ENCODE measurements at regions not wholly inside any gene's neighbourhood (a gene's known extent, or its start where the extent isn't known, plus 50 kb on each side); places are given as distances from the start of the nearest gene placed in this dataset.

GRCh38 chrX:13397878-13398818, 78.3 kb upstream of the ATXN3L start:
- H3K9me2 ChIP-seq (ENCODE audit: insufficient read depth) = no peaks in the 10 kb centered on the region
- ATAC-seq (peak; percentile 96), DNase-seq (ENCODE audit: low read depth, low spot score) (peak; percentile 89)
- ChIA-PET POLR2A (no interaction called here), CTCF (no interaction called here), RAD21 (ENCODE audit: low non-redundant PET in 1 of 2, low total read pairs in 2 of 2, uncharacterized antibody in 2 of 2, unreplicated experiment in 2 of 2) (no interaction called here)
- H3K9ac ChIP-seq (ENCODE audit: low read length) = peak overlapping the region; percentile 30; the same call in 1 of the 2 replicates
- BruUV-seq (replicated peaks) = no TSS peak
- peak overlapping the region; percentile 63 for H3K4me2 ChIP-seq (ENCODE audit: low read length)
- H3K27me3 ChIP-seq (ENCODE audit: insufficient read depth, low read length) = no peaks in the 10 kb centered on the region
- H3K36me3 ChIP-seq (ENCODE audit: control insufficient read depth in 1 of 2, insufficient read depth in 2 of 2, low read length in 2 of 2) = no peaks in the 10 kb centered on the region
- H3K27ac ChIP-seq (ENCODE audit: low read depth, low read length) = peak overlapping the region; percentile 68; the same call in 1 of the 2 replicates
- peak overlapping the region in 1 of 2 experiments; percentile 28; a peak in 2 of 4 replicates for H3K4me3 ChIP-seq (replicated peaks in 1 of 2; ENCODE audit: low read depth in 1 of 2, low read length in 2 of 2)
- intact Hi-C loops (cut with micrococcal nuclease) = loop anchor here (2.0 kb wide), 1 partner anchor 423 kb away; the partner anchor contains the start of gene TMSB4X
- H3K9me3 ChIP-seq (ENCODE audit: control insufficient read depth in 1 of 2, insufficient read depth in 1 of 2, low read depth in 1 of 2, low read length in 2 of 2) = no peaks in the 10 kb centered on the region
- peak overlapping the region; percentile 88 for H2AFZ ChIP-seq (ENCODE audit: low read depth, low read length, poor library complexity, severe bottlenecking)
- H3K79me2 ChIP-seq (ENCODE audit: insufficient read depth, low read length) = no peaks in the 10 kb centered on the region
- H3K4me1 ChIP-seq (ENCODE audit: control insufficient read depth in 1 of 2, insufficient read depth in 2 of 2, low read length in 2 of 2) = peaks cover 13 to 28% of the 10 kb centered on the region in 2 experiments
- H4K20me1 ChIP-seq (ENCODE audit: insufficient read depth) = no peaks in the 10 kb centered on the region
- TF ChIP-seq REST (IDR thresholded peaks at IDR 0.05; ENCODE audit: low read depth) (no peak), SIN3A (IDR thresholded peaks at IDR 0.05; ENCODE audit: low read depth) (peak; percentile 71), POLR2A (IDR thresholded peaks at IDR 0.05; ENCODE audit: borderline replicate concordance, extremely low read depth, insufficient read depth, insufficient read length) (no peak), ZFX (IDR thresholded peaks at IDR 0.05) (no peak), SRF (IDR thresholded peaks at IDR 0.05; ENCODE audit: low read depth) (peak; percentile 65; the same call in 1 of the 2 replicates), EZH2phosphoT487 (IDR thresholded peaks at IDR 0.05; ENCODE audit: borderline replicate concordance) (no peak), RAD21 (IDR thresholded peaks at IDR 0.05; ENCODE audit: low read depth) (peak; percentile 15; the same call in 1 of the 2 replicates), ATF3 (IDR thresholded peaks at IDR 0.05) (peak; percentile 48; the same call in 1 of the 2 replicates), EZH2 (IDR thresholded peaks at IDR 0.05) (no peak), TCF7L2 (IDR thresholded peaks at IDR 0.05; ENCODE audit: borderline replicate concordance, extremely low read depth, insufficient read depth, insufficient read length) (peak; percentile 43), YY1 (IDR thresholded peaks at IDR 0.05; ENCODE audit: extremely low read depth, insufficient replicate concordance, low read depth, low read length) (peak; percentile 8), CBX3 (IDR thresholded peaks at IDR 0.05; ENCODE audit: low read depth) (peak; percentile 78; the same call in 1 of the 2 replicates), CEBPB (IDR thresholded peaks at IDR 0.05; ENCODE audit: low read depth) (peak; percentile 72), ELF1 (IDR thresholded peaks at IDR 0.05; ENCODE audit: borderline replicate concordance, low read depth) (no peak), CTCF (IDR thresholded peaks at IDR 0.05 in 2 of 3, conservative IDR thresholded peaks at IDR 0.05 in 1 of 3; ENCODE audit: borderline replicate concordance in 1 of 3, insufficient read depth in 1 of 3, low read depth in 2 of 3, low read length in 2 of 3) (no peak), POLR2AphosphoS5 (IDR thresholded peaks at IDR 0.05; ENCODE audit: low read depth, low read length) (0 out of 2 replicates have a peak, but pooled peaks have one; percentile 27), SP1 (IDR thresholded peaks at IDR 0.05; ENCODE audit: low read depth) (peak; percentile 92), JUND (IDR thresholded peaks at IDR 0.05) (peak; percentile 94), MAX (IDR thresholded peaks at IDR 0.05) (peak; percentile 81; the same call in 1 of the 2 replicates), ZNF274 (IDR thresholded peaks at IDR 0.05; ENCODE audit: low read depth, low read length) (no peak), FOSL1 (IDR thresholded peaks at IDR 0.05; ENCODE audit: low read depth) (peak; percentile 95)
